CD1c-positive myeloid dendritic cell (primary cell): ENCODE measurements at regions not wholly inside any gene's neighbourhood (a gene's known extent, or its start where the extent isn't known, plus 50 kb on each side); places are given as distances from the start of the nearest gene placed in this dataset.
"Not testable (repeated sequence)": the region's sequence is repeated elsewhere in the genome, so short reads cannot be mapped to it uniquely, and the experiment has no call there.

Source experiments
- DNase-seq: peaks from one replicate; pipeline ENCODE4 v3.0.0-alpha.2; 2016; ENCODE audit errors: extremely low spot score

DNA sequence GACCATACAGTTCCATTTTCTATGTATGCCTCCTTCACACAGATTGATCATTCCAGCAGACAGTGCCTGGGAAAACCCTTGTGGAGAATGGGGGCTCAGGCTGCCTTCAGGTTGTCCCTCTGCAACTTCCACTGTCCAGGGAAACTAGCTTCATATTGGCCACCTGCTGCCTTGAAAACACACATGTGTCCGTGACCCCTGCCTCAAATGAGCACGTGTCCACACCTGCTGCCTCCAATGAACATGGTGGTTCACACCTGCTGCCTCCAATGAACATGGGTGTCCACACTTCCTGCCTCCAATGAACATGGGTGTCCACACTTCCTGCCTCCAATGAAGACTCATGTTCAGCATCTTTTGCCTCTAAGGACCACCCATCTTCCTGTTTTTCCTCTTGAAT, 185.4 kb upstream of the ADCY2 start:
- DNase-seq = no peak

DNA sequence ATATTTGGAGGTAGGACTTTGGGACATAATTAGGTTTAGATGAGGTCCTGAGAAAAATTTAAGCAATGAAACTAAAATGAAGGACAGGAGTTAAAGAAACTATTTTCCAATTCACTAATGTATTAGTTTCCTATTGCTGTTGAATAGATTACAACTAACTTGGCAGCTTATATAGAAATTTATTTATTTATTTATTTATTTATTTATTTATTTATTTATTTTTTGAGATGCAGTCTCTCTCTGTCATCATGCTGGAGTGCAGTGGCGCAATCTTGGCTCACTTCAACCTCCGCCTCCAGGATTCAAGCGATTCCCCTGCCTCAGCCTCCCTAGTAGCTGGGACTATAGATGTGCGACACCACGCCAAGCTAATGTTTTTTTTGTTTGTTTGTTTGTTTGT, 182.4 kb upstream of the ADCY2 start:
- no peak for DNase-seq

DNA sequence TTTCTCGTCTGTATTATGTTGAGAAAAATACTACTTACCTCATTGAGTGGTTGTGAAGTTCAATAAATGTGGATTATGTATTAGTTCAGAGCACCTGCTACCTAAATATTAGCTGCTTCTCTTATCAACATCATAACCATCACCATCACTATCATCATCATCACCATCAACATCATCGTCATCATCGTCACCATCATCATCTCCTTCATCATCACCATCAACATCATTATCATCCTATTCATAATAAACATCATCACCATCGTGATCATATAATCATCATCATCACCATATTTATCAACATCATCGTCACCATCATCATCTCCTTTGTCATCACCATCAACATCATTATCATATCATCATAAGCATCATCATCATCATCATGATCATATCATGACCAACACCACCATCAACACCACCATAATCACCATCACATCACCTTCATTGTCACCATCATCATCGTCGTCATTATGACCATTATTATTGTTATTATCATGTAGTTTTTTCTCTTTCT, 181.0 kb upstream of the ADCY2 start:
- DNase-seq = no peak

DNA sequence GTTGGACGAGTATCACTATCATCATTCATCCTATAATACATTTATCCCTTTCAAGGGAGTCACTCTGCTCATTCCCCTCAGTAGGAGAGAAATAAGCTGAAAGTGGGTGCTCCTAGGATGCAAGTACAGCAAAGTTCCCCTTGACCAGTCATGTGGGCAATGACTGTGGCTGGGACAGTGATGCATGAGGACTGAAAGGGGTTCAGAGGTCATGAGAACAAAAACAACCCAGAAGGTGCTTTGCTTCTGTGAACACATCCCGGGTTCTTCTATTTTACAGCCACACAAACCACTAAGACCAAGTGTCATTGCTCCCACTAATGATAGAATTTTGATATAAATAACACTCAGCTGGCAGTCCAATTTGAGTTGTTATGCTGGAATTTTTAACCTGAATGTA, 177.8 kb upstream of the ADCY2 start:
- DNase-seq = no peak

DNA sequence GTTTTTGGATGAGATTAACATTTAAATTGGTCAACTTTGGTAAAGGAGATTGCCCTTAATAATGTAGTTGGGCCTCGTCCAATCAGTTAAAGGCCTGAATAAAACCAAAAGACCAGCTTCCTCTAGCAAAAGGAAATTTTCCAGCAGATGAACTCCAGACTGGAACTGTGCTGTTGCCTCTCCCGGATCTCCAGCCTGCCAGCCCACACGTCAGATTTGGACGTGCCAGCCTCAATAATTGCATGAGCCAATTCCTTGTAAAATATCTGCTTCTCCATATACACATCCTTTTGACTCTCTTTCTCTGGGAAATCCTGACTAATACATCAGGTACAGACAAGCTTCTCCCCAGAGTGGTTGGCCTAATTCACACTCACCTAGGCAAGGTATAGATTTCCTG, 175.8 kb upstream of the ADCY2 start:
- DNase-seq = no peak

DNA sequence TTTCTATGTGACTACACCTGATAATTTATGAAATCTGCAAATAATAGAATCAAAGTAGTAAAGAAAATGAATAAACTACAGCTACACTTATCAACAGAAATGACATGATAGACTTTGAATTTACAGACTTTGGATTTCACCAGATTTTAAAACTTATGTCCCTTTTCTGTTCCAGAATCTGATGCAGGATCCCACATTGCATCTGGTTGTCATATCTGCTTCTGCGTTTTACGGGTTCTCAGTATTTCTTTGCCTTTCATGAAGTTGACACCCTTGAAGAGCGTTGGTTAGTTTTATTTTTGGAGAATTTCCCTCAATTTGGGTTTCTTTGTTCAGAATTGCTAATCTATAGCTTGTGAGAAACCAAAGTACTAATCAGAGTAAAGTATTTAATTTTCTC, 174.9 kb upstream of the ADCY2 start:
- no peak for DNase-seq

DNA sequence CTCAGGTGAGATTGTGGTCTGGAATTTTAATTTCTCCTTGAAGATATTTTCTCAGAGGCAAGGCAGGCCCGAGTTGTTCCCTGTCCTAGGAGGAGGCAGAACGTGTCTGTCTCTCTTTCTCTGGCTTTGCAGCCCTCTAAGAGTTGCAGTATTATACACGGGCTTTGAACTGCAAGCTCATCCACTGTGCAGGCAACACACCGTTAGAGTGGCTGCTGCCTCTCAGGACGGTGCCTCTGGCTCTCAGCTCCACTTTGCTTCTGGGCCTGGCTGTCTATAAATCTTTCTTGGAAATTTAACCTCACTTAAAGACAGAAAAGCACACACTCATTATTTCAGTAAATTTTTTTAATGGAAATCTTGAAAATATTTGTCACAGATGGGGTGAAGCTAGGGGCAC, 170.1 kb upstream of the ADCY2 start:
- DNase-seq = no peak

DNA sequence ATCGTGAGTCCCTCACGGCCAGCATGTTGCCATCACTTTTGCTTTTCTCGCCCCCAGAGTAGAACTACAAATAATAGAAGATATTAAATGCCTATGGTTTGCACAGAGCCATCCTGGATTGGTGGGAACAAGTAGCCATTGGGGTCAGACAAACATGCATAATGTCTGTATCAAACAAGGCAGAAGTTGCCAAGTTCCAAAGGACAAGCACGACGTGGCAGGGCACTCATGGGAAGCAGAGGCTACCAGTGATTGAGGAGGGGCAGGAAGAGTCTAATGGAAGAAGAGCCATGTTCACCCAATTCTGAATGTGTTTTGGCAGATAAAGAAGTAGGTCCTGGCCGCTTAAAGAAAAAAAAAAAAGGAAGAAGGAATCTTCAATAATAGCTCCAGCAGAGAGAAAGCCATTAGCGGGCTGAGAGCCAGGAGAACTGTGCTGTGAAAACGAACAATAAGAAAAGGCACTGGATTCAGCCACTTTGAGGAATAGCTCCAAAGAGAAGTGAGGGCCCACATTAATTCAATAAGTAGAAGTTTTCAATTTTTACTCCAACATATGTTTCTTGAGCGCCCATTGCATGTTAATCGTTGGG, 153.7 kb upstream of the ADCY2 start:
- DNase-seq = no peak

DNA sequence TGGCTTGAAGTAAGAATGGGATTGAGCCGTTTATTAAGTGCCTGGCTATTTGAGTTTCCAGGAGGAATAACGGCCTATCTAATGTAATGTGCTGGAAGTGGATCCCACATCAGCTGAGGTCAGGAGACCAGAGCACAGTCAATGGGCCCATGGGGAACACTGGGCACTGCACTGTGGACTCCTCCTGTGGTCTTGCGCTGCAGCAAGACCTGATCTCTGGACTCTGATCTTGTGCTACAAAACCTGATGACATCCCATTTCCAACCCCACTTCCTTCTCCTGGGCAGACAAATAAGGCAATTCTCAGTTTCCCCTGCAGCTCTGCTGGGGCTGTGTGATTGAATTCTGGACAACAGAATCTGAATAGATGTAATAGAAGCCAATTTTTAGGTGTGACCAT, 151.7 kb upstream of the ADCY2 start:
- no peak for DNase-seq

DNA sequence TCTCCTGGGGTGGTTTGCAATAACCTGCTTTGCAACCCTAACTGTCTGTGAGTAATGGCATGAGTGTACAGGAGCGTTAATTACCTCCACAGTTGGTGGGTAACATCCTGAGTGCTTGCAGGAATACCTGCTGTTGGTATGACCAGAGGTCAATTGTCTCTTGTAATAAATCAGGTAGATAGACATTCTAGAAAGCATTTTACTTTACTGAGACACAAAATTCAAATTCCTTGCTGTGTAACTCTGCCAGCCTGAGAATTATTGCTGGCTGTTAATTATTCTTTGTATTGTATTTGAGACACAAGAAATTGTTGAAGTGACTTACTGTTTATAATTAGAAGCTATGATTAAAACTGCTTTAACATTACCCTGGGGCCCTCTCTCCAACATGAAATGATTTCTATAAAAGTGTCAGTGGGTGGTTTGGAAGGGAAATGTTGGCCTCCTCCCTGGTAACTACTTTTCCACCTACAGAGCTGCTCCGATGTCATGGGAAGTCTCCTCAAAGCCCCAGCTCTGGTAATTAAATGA, 150.8 kb upstream of the ADCY2 start:
- DNase-seq = no peak

DNA sequence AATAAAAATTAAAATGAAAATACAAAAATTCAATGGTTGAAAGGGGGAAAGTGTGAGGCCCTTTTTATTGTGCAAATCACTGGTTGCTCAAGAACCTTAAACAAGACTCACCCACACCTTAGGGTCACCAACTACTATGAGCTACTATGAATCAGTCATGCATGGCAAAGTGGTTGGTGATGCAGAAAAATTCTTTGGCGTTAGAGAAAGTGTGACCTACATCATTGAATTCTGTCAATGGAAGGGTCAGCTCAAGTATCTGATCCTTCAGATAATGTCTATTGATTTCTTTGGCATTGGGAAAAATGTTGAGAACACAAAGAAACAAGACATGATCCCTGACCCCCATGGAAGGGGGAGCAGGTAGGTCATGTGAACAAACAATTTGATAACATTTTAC, 149.7 kb upstream of the ADCY2 start:
- no peak for DNase-seq

DNA sequence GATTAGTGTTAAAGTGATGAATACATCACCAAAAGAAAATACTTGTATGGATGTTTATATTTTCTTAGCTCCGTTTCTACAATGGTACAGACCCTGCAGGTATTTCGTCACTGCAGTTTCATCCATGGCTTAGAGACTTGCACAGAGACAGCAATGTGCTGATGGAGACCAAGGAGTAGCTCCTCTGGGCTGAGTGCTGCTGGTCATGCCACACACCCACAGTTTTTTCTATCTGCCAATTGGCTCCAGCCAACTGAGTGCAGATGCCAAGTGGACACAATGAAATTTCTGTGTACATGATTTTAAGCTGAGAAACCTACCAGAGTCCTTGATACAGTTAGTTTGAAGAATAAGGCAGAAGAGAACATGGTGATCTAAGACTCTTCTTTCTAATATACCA, 145.9 kb upstream of the ADCY2 start:
- DNase-seq = no peak

DNA sequence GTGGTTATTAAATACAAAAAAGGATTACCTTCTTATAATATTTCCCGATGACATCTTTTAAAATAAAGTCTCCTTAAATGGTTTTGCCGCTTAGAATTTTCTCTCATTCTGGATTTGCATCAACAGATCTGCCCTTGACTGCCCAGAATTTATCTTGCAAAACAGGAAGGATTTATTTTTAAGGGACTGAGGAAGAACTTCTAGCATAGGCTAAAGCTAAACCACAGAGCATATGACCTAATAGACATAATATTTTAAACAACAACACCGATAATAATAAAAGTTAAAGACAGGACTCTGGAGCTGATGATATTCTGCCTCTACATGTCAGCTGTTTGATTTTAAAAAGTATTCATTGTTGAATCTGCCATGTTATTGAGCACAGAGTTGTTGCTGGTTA, 145.3 kb upstream of the ADCY2 start:
- DNase-seq = peak; percentile 13

DNA sequence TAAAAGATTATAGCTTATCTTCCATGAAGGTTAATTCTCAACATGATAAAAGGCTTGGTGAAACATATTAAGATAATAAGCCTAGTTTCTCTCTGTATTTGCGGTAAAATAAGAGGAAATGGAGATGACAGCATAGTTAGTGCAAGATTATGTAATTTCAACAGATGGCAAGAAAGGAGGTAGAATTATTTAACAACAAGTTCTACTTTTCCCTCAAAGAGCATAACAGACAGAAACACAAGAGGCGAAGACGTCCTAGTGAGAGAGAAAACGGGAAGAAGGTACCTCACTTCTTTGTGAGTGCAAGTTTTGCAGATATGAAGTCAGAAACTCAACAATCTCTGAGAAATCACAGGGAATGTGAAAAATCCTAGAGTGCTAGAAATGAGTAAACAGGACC, 144.8 kb upstream of the ADCY2 start:
- peak; percentile 31 for DNase-seq

DNA sequence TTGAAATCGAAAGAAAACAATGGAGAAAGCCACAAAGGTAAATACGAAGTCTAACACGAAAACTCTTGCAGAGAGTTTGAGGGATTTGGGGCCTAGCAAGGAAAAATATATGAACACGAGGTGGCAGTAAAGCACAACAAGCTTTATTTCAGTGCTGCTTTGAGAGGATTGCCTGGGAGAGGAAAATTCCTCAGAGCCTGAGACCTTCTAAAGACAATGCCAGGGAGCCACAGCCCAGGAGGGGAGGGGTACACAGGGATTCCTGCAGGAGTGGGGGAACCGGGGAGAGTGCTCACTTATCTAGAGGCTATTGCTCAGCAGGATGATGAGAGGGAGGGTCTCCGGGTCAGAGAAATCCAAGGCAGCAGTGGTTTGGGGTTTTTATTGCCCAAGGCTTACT, 134.9 kb upstream of the ADCY2 start:
- peak; percentile 19 for DNase-seq

DNA sequence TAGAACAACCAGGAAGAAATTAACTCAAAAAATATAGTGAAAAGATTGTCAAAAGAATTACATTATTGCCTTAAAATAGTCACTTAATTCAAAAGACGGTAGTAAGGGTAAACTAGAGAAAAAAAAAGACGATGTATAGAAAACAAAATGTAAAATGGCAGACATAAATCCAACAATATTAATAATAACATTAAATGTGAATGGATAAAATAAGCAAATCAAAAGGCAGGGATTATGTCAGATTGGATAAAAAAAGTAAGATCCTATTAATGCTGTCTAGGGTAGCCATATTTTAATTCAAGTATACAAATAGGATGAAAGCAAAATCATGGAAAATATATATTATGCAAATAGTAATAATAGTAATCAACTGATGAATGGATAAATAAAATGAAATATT, 134.0 kb upstream of the ADCY2 start:
- no peak for DNase-seq

DNA sequence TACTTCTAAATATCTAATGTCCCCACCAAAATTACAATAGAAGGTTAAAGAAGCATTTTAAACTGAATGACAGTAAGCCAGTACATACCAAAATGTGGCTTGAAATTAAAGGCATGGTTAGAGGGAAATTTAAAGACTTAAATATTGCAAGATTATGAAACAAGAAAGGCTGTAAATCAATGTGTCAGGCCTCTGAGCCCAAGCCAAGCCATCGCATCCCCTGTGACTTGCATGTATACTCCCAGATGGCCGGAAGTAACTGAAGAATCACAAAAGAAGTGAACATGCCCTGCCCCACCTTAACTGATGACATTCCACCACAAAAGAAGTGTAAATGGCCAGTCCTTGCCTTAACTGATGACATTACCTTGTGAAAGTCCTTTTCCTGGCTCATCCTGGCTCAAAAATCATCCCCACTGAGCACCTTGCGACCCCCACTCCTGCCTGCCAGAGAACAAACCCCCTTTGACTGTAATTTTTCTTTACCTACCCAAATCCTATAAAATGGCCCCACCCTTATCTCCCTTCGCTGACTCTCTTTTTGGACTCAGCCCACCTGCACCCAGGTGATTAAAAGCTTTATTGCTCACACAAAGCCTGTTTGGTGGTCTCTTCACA, 132.4 kb upstream of the ADCY2 start:
- not testable (repeated sequence) for DNase-seq

DNA sequence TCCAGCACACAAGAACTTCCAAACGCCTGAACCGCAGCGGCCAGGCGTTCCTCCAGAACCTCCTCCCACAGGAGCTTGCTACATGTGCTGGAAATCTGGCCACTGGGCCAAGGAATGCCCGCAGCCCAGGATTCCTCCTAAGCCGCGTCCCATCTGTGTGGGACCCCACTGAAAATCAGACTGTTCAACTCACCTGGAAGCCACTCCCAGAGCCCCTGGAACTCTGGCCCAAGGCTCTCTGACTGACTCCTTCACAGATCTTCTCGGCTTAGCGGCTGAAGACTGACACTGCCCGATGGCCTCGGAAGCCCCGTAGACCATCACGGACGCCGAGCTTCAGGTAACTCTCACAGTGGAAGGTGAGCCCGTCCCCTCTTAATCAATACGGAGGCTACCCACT, 130.2 kb upstream of the ADCY2 start:
- DNase-seq = not testable (repeated sequence)

DNA sequence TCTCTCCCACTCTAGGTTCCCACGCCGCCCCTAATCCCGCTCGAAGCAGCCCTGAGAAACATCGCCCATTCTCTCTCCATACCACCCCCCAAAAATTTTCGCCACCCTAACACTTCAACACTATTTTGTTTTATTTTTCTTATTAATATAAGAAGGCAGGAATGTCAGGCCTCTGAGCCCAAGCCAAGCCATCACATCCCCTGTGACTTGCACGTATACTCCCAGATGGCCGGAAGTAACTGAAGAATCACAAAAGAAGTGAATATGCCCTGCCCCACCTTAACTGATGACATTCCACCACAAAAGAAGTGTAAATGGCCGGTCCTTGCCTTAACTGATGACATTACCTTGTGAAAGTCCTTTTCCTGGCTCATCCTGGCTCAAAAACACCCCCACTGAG, 127.2 kb upstream of the ADCY2 start:
- DNase-seq = not testable (repeated sequence)

DNA sequence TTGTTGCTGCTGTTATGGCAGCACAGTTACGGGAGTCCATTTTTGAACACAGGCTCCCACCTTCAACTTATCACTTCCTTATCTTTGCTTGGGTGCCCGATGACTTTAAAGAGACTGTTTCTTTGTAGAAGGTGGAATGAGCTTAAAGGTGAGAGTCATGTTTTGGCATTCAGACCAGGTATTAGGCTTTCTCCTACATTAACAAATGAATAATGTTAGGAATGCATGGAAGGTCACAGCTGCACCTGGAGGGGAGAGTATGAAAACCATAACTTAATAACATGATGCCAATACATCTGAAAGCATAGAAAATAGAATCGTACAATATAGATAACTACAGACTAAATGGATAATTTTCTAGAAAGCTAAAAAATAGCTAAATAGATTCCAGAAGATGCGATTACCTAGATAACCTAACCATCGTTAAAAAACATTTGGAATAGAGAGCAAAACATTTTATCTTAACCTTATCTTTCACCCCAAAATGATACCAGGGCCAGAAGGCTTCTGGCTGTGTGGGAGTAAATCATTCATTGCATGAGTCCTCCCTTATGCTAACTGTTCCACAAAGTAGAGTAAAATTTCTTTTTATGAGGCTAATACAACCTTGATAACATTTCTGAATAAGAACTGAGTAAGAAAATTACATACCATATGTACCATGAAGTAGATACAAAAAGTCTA, 126.2 kb upstream of the ADCY2 start:
- no peak for DNase-seq

DNA sequence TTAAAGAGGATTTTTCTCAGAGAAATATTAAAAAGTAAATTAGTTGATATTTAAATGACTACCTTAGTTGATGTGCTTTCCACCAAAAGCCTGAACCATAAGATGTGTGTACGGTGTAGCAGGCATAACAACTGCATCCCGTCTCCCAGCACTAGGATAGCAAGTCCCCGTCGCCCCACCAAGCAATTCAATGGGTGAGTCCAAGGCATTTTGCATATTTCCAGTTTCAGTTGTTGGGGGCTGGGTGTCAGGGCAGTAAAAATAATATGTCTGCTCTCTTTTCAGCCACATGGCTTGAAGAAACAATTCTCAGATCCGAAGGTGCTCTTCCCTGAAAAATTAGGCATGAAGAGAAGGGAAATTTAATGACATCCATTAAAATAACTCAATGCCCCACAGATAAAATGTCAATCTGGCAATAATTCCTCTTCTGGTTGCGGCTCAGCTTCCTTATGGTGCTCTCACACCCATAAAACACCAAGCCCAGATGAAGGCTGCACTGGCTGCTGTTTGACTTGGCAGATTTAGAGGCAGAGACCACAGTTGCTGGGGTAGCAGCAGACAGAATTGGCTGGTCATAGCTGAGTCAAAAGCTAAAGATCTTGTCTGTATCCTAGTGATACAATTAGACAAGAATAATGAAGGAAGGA, 124.4 kb upstream of the ADCY2 start:
- no peak for DNase-seq

DNA sequence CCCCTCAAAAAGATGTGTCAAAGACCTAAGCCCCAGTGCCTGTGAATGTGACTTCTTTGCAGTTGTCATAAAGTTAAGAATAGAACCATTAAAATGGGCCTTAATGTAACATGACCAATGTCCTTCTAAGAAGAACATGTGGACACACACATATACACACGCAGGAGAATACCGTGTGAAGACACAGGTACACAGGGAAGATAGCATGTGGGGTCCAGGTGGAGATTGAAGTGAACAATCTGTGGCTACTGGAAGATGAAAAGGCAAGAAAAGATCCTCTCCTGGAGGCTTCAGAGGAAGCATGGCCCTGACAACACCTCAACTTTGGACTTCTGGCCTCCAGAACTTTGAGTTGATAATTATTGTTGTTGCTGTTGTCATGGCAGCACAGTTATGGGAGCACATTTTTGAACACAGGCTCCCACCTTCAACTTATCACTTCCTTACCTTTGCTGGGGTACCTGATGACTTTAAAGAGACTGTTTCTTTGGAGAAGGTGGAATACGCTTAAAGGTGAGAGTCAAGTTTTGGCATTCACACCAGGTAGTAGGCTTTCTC, 123.5 kb upstream of the ADCY2 start:
- no peak for DNase-seq
